Neural cell (in vitro differentiated cells): ENCODE measurements at regions not wholly inside any gene's neighbourhood (a gene's known extent, or its start where the extent isn't known, plus 50 kb on each side); places are given as distances from the start of the nearest gene placed in this dataset.

ENCODE experiments used
- EZH2 ChIP-seq: fragments of 200-600, 300-800 bp; shearing (Covaris generic), sonication (generic); IDR thresholded peaks from 2 replicates; pipeline ENCODE4 v1.6.1; 2014; ENCODE audit warnings: antibody characterized with exemption, low read length, borderline replicate concordance, mild to moderate bottlenecking; ENCODE audit not compliant: insufficient read depth, poor library complexity, severe bottlenecking
- RAD21 ChIP-seq: fragments of 450-650 bp; conservative IDR thresholded peaks from 2 replicates; pipeline ENCODE4 v1.6.1; 2014; ENCODE audit warnings: antibody characterized with exemption, mild to moderate bottlenecking, moderate library complexity
- REST ChIP-seq: IDR thresholded peaks from 2 replicates; pipeline ENCODE4 v1.6.1; 2012; ENCODE audit warnings: borderline replicate concordance

GRCh38 chr6:85114581-85114935, 335.3 kb upstream of the NT5E start:
- TF ChIP-seq REST: no peak
- TF ChIP-seq RAD21: no peak
- no peak for TF ChIP-seq EZH2
